HFF-Myc (cell line): ENCODE measurements at regions not wholly inside any gene's neighbourhood (a gene's known extent, or its start where the extent isn't known, plus 50 kb on each side); places are given as distances from the start of the nearest gene placed in this dataset.
A peak's percentile ranks its signal among the peaks of the same experiment; 100 is the strongest.

Source experiments
- DNase-seq: peaks from one replicate; pipeline ENCODE4 v3.0.0-alpha.2; 2011; ENCODE audit warnings: low read depth; ENCODE audit errors: extremely low read depth
- H3K4me3 ChIP-seq: replicated peaks from 2 replicates; pipeline ENCODE4 v1.5.1; 2011; ENCODE audit warnings: low read depth, mild to moderate bottlenecking, control low read depth, low read length
- CTCF ChIP-seq: IDR thresholded peaks from 2 replicates; pipeline ENCODE4 v1.5.1; 2012; ENCODE audit warnings: mild to moderate bottlenecking, low read depth, low read length, control low read depth; ENCODE audit errors: missing control alignments

DNA sequence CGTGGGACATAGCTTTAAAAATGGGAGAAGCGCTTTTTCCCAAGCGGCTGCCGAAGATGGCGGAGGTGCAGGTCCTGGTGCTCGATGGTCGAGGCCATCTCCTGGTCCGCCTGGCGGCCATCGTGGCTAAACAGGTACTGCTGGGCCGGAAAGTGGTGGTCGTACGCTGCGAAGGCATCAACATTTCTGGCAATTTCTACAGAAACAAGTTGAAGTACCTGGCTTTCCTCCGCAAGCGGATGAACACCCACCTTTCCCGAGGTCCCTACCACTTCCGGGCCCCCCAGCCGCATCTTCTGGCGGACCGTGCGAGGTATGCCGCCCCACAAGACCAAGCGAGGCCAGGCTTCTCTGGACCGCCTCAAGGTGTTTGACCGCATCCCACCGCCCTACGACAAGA, 245.5 kb downstream of the MRPL39 start:
- TF ChIP-seq CTCF: no peak
- no peak for DNase-seq
- no peak overlapping the region for H3K4me3 ChIP-seq

- no peak overlapping the region for H3K4me3 ChIP-seq
- DNase-seq: no peak
- TF ChIP-seq CTCF: no peak
These were observed 246.2 kb downstream of the MRPL39 start for GRCh38 chr21:25361097-25361496.

DNA sequence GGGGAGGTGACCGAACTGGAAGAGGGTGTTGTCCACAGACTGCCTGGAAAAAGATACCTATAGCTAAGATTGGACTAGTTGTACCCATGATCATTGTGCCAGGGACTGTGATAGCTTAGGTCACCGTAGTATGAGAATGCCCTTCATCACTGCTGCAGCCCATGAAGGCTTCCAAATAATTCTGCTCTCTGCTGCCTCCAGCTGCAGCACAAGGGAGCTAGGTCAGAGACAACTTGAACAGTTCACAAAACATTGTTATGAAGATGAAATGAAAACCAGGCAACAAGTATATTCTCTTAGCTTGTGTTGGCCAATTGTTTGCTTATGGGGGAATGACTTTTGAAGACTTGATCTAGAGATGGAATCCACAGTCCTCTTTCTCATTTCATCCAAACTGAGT, 246.7 kb downstream of the MRPL39 start:
- TF ChIP-seq CTCF: peak; percentile 36
- H3K4me3 ChIP-seq: no peak overlapping the region
- DNase-seq: no peak

GRCh38 chr21:25359724-25360123, 247.6 kb downstream of the MRPL39 start:
- H3K4me3 ChIP-seq: no peak overlapping the region
- DNase-seq: no peak
- no peak for TF ChIP-seq CTCF

- H3K4me3 ChIP-seq: no peak overlapping the region
- peak; percentile 62 for TF ChIP-seq CTCF
- DNase-seq: no peak
These were observed 257.2 kb downstream of the MRPL39 start for GRCh38 chr21:25350056-25350455.

DNA sequence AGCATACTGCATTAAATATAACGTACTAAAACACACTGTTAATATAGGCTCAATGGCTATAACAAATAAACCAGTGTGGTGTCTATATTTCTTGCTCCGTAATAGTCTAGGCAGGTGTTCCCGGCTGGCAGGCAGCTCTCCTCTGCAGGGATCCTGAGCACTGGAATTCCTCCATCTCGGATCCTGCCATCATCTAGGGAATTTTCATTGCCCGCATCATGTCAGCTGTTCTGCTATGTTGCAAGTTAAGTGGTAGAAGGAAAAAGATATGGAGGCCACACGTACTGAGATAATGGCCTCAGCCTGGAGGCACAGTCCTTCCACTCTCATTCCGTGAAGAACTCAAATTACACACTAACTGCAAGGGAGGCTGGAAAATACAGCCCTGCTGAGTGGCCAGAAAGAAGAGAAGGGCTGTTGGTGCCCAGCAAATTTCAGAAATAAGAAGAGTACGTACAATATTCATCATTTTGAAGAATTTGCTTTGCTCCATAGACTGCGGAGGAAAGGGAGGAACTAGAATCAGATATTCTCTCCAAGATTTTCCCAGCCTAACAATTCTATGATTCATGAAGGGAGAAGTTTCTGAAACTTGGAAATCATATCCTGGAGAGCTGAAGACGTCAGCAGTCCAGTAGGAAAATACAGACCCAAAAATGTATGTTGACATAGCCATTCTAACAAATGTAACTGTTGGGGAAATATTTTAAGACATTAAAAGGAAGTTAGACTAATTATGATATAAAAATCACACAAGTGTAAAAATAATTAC, 263.3 kb downstream of the MRPL39 start:
- TF ChIP-seq CTCF: no peak
- H3K4me3 ChIP-seq: no peak overlapping the region
- no peak for DNase-seq

GRCh38 chr21:25342816-25343215, 264.5 kb downstream of the MRPL39 start:
- no peak for TF ChIP-seq CTCF
- H3K4me3 ChIP-seq: no peak overlapping the region
- DNase-seq: no peak
